A549 (cell line): ENCODE measurements at regions not wholly inside any gene's neighbourhood (a gene's known extent, or its start where the extent isn't known, plus 50 kb on each side); places are given as distances from the start of the nearest gene placed in this dataset.

Source experiments
- CHD2 ChIP-seq: fragments of 150-350 bp; IDR thresholded peaks from 2 replicates; pipeline ENCODE4 v1.6.1; 2014; ENCODE audit warnings: low read length; ENCODE audit not compliant: partially characterized antibody
- CTCF ChIP-seq: fragments of >200 bp; sonication (Bioruptor Twin); formaldehyde crosslinking; IDR thresholded peaks from 3 replicates; pipeline ENCODE4 v1.5.1; 2016
- ESRRA ChIP-seq: fragments of 150-350 bp; IDR thresholded peaks from 2 replicates; pipeline ENCODE4 v1.6.1; 2014; ENCODE audit warnings: mild to moderate bottlenecking, low read length, borderline replicate concordance
- MAZ ChIP-seq: fragments of 150-350 bp; IDR thresholded peaks from 2 replicates; pipeline ENCODE4 v1.6.1; 2014; ENCODE audit warnings: antibody characterized with exemption, low read depth, low read length, borderline replicate concordance
- POLR2A ChIP-seq: IDR thresholded peaks from 2 replicates; pipeline ENCODE4 v1.6.1; 2012; ENCODE audit warnings: mild to moderate bottlenecking, low read length
- RARB ChIP-seq: fragments of 250-450 bp; sonication (Bioruptor Pico); IDR thresholded peaks from 2 replicates; pipeline ENCODE4 v1.8.0; 2021; ENCODE audit warnings: mild to moderate bottlenecking, moderate library complexity

DNA sequence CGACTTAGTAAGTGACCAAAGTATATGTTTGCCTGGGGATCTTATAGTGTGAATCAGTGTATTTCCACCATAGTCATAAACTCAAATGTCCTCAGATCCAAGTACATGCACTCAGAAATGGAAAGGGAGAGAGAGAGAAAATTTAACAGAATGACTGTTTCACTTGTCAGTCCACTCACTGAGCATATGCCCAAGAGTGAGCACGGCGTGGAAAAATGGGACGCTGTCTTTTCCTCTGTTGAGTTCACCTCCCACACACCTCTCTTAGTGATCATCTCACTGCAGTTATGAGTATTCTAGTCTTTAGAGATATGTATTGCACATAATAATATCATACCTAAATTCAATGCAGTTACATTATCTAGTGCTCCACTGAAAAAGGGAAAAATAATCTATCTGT lies 156.8 kb upstream of the PRMT6 start:
- no peak for TF ChIP-seq POLR2A
- no peak for TF ChIP-seq CTCF
- no peak for TF ChIP-seq CHD2
- no peak for TF ChIP-seq ESRRA
- TF ChIP-seq MAZ: no peak
- TF ChIP-seq RARB (CRISPR knock-in tag): no peak
